ENCODE measurements at regions not wholly inside any gene's neighbourhood (a gene's known extent, or its start where the extent isn't known, plus 50 kb on each side); places are given as distances from the start of the nearest gene placed in this dataset.
"Not testable (repeated sequence)": the region's sequence is repeated elsewhere in the genome, so short reads cannot be mapped to it uniquely, and the experiment has no call there.

GRCh38 chr13:110044551-110045111, 258.2 kb upstream of the IRS2 start:
- DNase-seq: no peak

GRCh38 chr13:110042253-110042950, 256.0 kb upstream of the IRS2 start:
- no peak for DNase-seq

GRCh38 chr13:110041638-110042037, 255.3 kb upstream of the IRS2 start:
- DNase-seq: not testable (repeated sequence)

- no peak for DNase-seq
Measured at GRCh38 chr13:110037925-110038573, 251.7 kb upstream of the IRS2 start.

GRCh38 chr13:110036060-110036459, 249.7 kb upstream of the IRS2 start:
- DNase-seq: no peak

GRCh38 chr13:110034031-110034549, 247.7 kb upstream of the IRS2 start:
- DNase-seq: no peak

GRCh38 chr13:110032969-110033368, 246.6 kb upstream of the IRS2 start:
- DNase-seq: no peak

GRCh38 chr13:110030394-110030928, 244.1 kb upstream of the IRS2 start:
- no peak for DNase-seq

GRCh38 chr13:110028838-110029621, 242.6 kb upstream of the IRS2 start:
- DNase-seq: no peak

- no peak for DNase-seq
Measured at GRCh38 chr13:110028311-110028710, 241.9 kb upstream of the IRS2 start.

GRCh38 chr13:110027470-110028240, 241.3 kb upstream of the IRS2 start:
- no peak for DNase-seq

- no peak for DNase-seq
Measured at GRCh38 chr13:110024645-110024980, 238.2 kb upstream of the IRS2 start.

GRCh38 chr13:110023729-110024644, 237.6 kb upstream of the IRS2 start:
- DNase-seq: no peak

GRCh38 chr13:110018009-110018408, 231.6 kb upstream of the IRS2 start:
- DNase-seq: no peak

GRCh38 chr13:110017379-110017778, 231.0 kb upstream of the IRS2 start:
- DNase-seq: no peak

- DNase-seq: no peak
Measured at GRCh38 chr13:110015253-110015652, 228.9 kb upstream of the IRS2 start.

GRCh38 chr13:110014719-110015118, 228.3 kb upstream of the IRS2 start:
- DNase-seq: no peak

- no peak for DNase-seq
Measured at GRCh38 chr13:110012102-110012739, 225.8 kb upstream of the IRS2 start.

- DNase-seq: no peak
Measured at GRCh38 chr13:110010404-110011138, 224.2 kb upstream of the IRS2 start.

- no peak for DNase-seq
Measured at GRCh38 chr13:110008816-110009215, 222.4 kb upstream of the IRS2 start.

Measured in left hindlimb (tissue), 1 donor.